IMR-90 (cell line): ENCODE measurements at regions not wholly inside any gene's neighbourhood (a gene's known extent, or its start where the extent isn't known, plus 50 kb on each side); places are given as distances from the start of the nearest gene placed in this dataset.
A peak's percentile ranks its signal among the peaks of the same experiment; 100 is the strongest.

Experiments used
- ATAC-seq: fragments of 200-7000 bp; cut with Tn5 transposase; 2 replicates; pipeline ENCODE4 v1.9.1; 2020; ENCODE audit warnings: low read depth, mild to moderate bottlenecking, moderate library complexity
- BruUV-seq: library from RNA; stranded (reverse); fragments of 400-500 nt; replicated peaks from 2 replicates; lab custom pipeline; 2021; lab: Mats Ljungman, UMichigan
- CTCF ChIA-PET: fragments of 300-600 bp; formaldehyde crosslinking; extraction: SDS; loops from one replicate; lab custom pipeline; 2021; ENCODE audit warnings: antibody characterized with exemption; lab: Yijun Ruan, JAX
- POLR2A ChIA-PET: fragments of 300-600 bp; sonication (Branson Sonifier 250); formaldehyde crosslinking; loops from one replicate; lab custom pipeline; 2022; ENCODE audit warnings: antibody characterized with exemption; ENCODE audit not compliant: unreplicated experiment; lab: Charles Lee
- DNase-seq: peaks from one replicate; pipeline ENCODE4 v3.0.0; 2013
- H2AFZ ChIP-seq: replicated peaks from 2 replicates; pipeline ENCODE3; 2013; ENCODE audit warnings: low read length, mild to moderate bottlenecking; ENCODE audit not compliant: poor library complexity
- H2AK5ac ChIP-seq: 2 replicates; pipeline ENCODE4 v1.6.1; 2013; ENCODE audit warnings: low read depth, low read length, inconsistent platforms
- H2AK9ac ChIP-seq: replicated peaks from 2 replicates; pipeline ENCODE3; 2013; ENCODE audit warnings: mild to moderate bottlenecking, low read depth, low read length, moderate library complexity; ENCODE audit not compliant: poor library complexity
- H2BK120ac ChIP-seq: 2 replicates; pipeline ENCODE4 v1.6.1; 2013; ENCODE audit warnings: low read depth, low read length, inconsistent platforms
- H2BK15ac ChIP-seq: 3 replicates; pipeline ENCODE4 v1.6.1; 2013; ENCODE audit warnings: low read depth, low read length, inconsistent platforms
- H2BK20ac ChIP-seq: 2 replicates; pipeline ENCODE4 v1.6.1; 2013; ENCODE audit warnings: low read depth, mild to moderate bottlenecking, inconsistent platforms, low read length, moderate library complexity
- H2BK5ac ChIP-seq: 2 replicates; pipeline ENCODE4 v1.6.1; 2013; ENCODE audit warnings: mild to moderate bottlenecking, low read depth, low read length, inconsistent platforms; ENCODE audit not compliant: poor library complexity, severe bottlenecking
- H3K14ac ChIP-seq: replicated peaks from 2 replicates; pipeline ENCODE4 v1.6.1; 2013; ENCODE audit warnings: low read depth, low read length, inconsistent platforms
- H3K18ac ChIP-seq: 2 replicates; pipeline ENCODE4 v1.6.1; 2013; ENCODE audit warnings: low read depth, low read length, control low read depth
- H3K23ac ChIP-seq: 2 replicates; pipeline ENCODE4 v1.6.1; 2013; ENCODE audit warnings: low read depth, low read length, inconsistent platforms
- H3K27ac ChIP-seq: 2 replicates; pipeline ENCODE4 v1.5.1; 2013; ENCODE audit warnings: mild to moderate bottlenecking, control low read depth, low read length; ENCODE audit not compliant: insufficient read depth
- H3K27me3 ChIP-seq: 2 replicates; pipeline ENCODE4 v1.6.1; 2013; ENCODE audit warnings: low read length; ENCODE audit not compliant: control insufficient read depth, insufficient read depth
- H3K36me3 ChIP-seq: 2 replicates; pipeline ENCODE4 v1.6.1; 2013; ENCODE audit warnings: low read length, mixed read lengths; ENCODE audit not compliant: control insufficient read depth, insufficient read depth
- H3K4ac ChIP-seq: 2 replicates; pipeline ENCODE4 v1.6.1; 2013; ENCODE audit warnings: low read depth, low read length, inconsistent platforms
- H3K4me1 ChIP-seq: 2 replicates; pipeline ENCODE4 v1.6.1; 2013; ENCODE audit warnings: low read length, mixed read lengths; ENCODE audit not compliant: control insufficient read depth, insufficient read depth
- H3K4me2 ChIP-seq: 2 replicates; pipeline ENCODE4 v1.6.1; 2013; ENCODE audit warnings: low read depth, mild to moderate bottlenecking, control low read depth, low read length, moderate library complexity
- H3K4me3 ChIP-seq: 2 replicates; pipeline ENCODE4 v1.5.1; 2013; ENCODE audit warnings: low read depth, mild to moderate bottlenecking, control low read depth, low read length, moderate library complexity; ENCODE audit not compliant: insufficient read depth
- H3K56ac ChIP-seq: 2 replicates; pipeline ENCODE4 v1.6.1; 2013; ENCODE audit warnings: low read length, inconsistent platforms; ENCODE audit not compliant: insufficient read depth; ENCODE audit errors: extremely low read depth
- H3K79me1 ChIP-seq, 2 experiments: 2 replicates each; pipeline ENCODE4 v1.6.1; 2013; ENCODE audit warnings: low read length in 2 of 2, inconsistent platforms in 1 of 2, low read depth in 1 of 2
- H3K9ac ChIP-seq: 2 replicates; pipeline ENCODE4 v1.6.1; 2013; ENCODE audit warnings: low read depth, low read length, control low read depth
- H3K9me1 ChIP-seq: 2 replicates; pipeline ENCODE4 v1.6.1; 2013; ENCODE audit warnings: low read length, inconsistent platforms; ENCODE audit not compliant: insufficient read depth
- H3K9me3 ChIP-seq: 2 replicates; pipeline ENCODE4 v1.6.1; 2013; ENCODE audit warnings: low read length; ENCODE audit not compliant: control insufficient read depth, insufficient read depth
- H4K20me1 ChIP-seq: 2 replicates; pipeline ENCODE4 v1.6.1; 2013; ENCODE audit warnings: low read length, inconsistent platforms; ENCODE audit not compliant: insufficient read depth
- H4K5ac ChIP-seq: 2 replicates; pipeline ENCODE4 v1.6.1; 2013; ENCODE audit warnings: mild to moderate bottlenecking, low read depth, low read length, control low read depth
- H4K8ac ChIP-seq, 2 experiments: 2 replicates each; pipeline ENCODE4 v1.6.1; 2013; ENCODE audit warnings: low read depth in 2 of 2, low read length in 2 of 2, control low read depth in 1 of 2, inconsistent platforms in 1 of 2
- H4K91ac ChIP-seq: 2 replicates; pipeline ENCODE4 v1.6.1; 2013; ENCODE audit warnings: low read depth, low read length, inconsistent platforms; ENCODE audit not compliant: insufficient read depth
- BHLHE40 ChIP-seq: fragments of 150-350 bp; IDR thresholded peaks from 2 replicates; pipeline ENCODE4 v1.6.1; 2016; ENCODE audit warnings: mild to moderate bottlenecking, low read depth, low read length
- CEBPB ChIP-seq: IDR thresholded peaks from 2 replicates; pipeline ENCODE4 v1.6.1; 2012; ENCODE audit warnings: low read depth, low read length, improper control_type of control experiment
- CHD1 ChIP-seq: IDR thresholded peaks from 2 replicates; pipeline ENCODE4 v1.6.1; 2012; ENCODE audit warnings: low read depth, low read length, improper control_type of control experiment
- CTCF ChIP-seq: conservative IDR thresholded peaks from 2 replicates; pipeline ENCODE4 v1.5.1; 2012; ENCODE audit warnings: mild to moderate bottlenecking, low read depth, low read length, improper control_type of control experiment
- FOS ChIP-seq: fragments of 150-350 bp; IDR thresholded peaks from 2 replicates; pipeline ENCODE4 v1.6.1; 2016; ENCODE audit warnings: low read depth, low read length
- MAFK ChIP-seq: IDR thresholded peaks from 2 replicates; pipeline ENCODE4 v1.6.1; 2012; ENCODE audit warnings: low read depth, low read length, improper control_type of control experiment
- MAZ ChIP-seq: IDR thresholded peaks from 2 replicates; pipeline ENCODE4 v1.6.1; 2012; ENCODE audit warnings: low read depth, mild to moderate bottlenecking, low read length, improper control_type of control experiment, moderate library complexity, borderline replicate concordance
- MXI1 ChIP-seq: IDR thresholded peaks from 2 replicates; pipeline ENCODE4 v1.6.1; 2012; ENCODE audit warnings: low read depth, mild to moderate bottlenecking, low read length, moderate library complexity, borderline replicate concordance
- NFE2L2 ChIP-seq: fragments of 150-350 bp; IDR thresholded peaks from 2 replicates; pipeline ENCODE4 v1.6.1; 2016; ENCODE audit warnings: low read depth, mild to moderate bottlenecking, low read length
- POLR2A ChIP-seq: IDR thresholded peaks from 2 replicates; pipeline ENCODE4 v1.6.1; 2012; ENCODE audit warnings: mild to moderate bottlenecking, low read depth, low read length
- RFX5 ChIP-seq: IDR thresholded peaks from 2 replicates; pipeline ENCODE4 v1.8.0; 2012; ENCODE audit warnings: low read depth, mild to moderate bottlenecking, low read length, moderate library complexity
- WGBS, 2 experiments: methylation state at CpG; one replicate each; pipeline versions ENCODE4 v1.1.5 to v1.1.7; 2013; ENCODE audit warnings: missing lambda C conversion rate in 2 of 2; ENCODE audit not compliant: insufficient read length in 1 of 2; ENCODE audit errors: extremely low coverage in 2 of 2; 5-methylcytosine and 5-hydroxymethylcytosine counted together
- dilution Hi-C: fragments of 300-500 bp; cut with HindIII; formaldehyde crosslinking; loops from one replicate; pipeline ENCODE4 v1.14.3; 2018; ENCODE audit warnings: low sequenced_read_pairs; ENCODE audit not compliant: unreplicated experiment
- in situ Hi-C: fragments of 300-500 bp; cut with MboI; formaldehyde crosslinking; loops from 3 replicates; pipeline ENCODE4 v1.14.3; 2019; ENCODE audit warnings: low sequenced_read_pairs, inconsistent platforms, mixed read lengths
- intact Hi-C: fragments of 100-400 bp; cut with micrococcal nuclease; formaldehyde crosslinking; loops from 2 replicates; pipeline ENCODE4 v1.10.0; 2022
- TF ChIP-seq, protein P1 (sequence below): fragments of 150-350 bp; IDR thresholded peaks from 2 replicates; pipeline ENCODE4 v1.6.1; 2016; ENCODE audit warnings: low read depth, mild to moderate bottlenecking, low read length, moderate library complexity, borderline replicate concordance
- TF ChIP-seq, protein P2 (sequence below): fragments of 150-350 bp; IDR thresholded peaks from 2 replicates; pipeline ENCODE4 v1.6.1; 2017; ENCODE audit warnings: mild to moderate bottlenecking, antibody characterized with exemption, low read length, low read depth

- TF ChIP-seq CTCF, result no peak
These were observed 1765.0 kb upstream of the FLRT2 start (continued) for GRCh38 chr14:83764656-83765599.

DNA sequence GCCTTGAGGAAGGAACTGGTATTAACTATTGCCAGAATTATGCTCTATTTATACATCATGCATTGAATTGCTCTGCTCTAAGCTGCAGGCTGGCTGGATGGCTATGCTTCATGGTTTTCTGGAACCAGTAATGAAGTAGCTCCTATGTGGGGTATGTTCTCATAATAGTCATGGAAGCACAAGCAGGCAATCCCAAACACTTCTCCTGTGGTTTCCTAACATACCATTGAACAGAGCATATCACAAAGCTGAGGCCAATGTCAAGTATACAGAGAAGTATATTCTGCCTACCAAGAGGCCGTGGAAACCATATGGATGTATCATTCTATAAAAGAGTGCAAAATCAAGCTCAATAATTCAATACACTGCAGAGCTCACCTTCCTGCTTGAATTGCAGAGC lies 1752.4 kb upstream of the FLRT2 start:
- Histone ChIP-seq H2AK5ac (no peak overlapping the region), H3K56ac (no peak overlapping the region), H3K4me2 (no peak overlapping the region), H3K9me1 (no peaks in the 10 kb centered on the region), H2AK9ac (no peak overlapping the region), H2AFZ (no peak overlapping the region), H3K4me1 (peaks cover 4% of the 10 kb centered on the region), H3K9me3 (no peaks in the 10 kb centered on the region), H3K23ac (no peak overlapping the region), H3K79me1 (no peaks in the 10 kb centered on the region), H4K8ac (no peak overlapping the region; a peak in 1 of 4 replicates), H3K14ac (0 out of 2 replicates have a peak overlapping the region, but pooled peaks have one; percentile 48), H3K4ac (no peak overlapping the region), H4K91ac (no peak overlapping the region), H3K18ac (peak overlapping the region; percentile 55; the same call in 1 of the 2 replicates), H2BK15ac (0 out of 3 replicates have a peak overlapping the region, but pooled peaks have one; percentile 64), H4K5ac (no peak overlapping the region), H3K27ac (no peak overlapping the region), H2BK120ac (peak overlapping the region; percentile 4), H3K36me3 (no peaks in the 10 kb centered on the region), H2BK5ac (no peak overlapping the region), H3K27me3 (no peaks in the 10 kb centered on the region), H4K20me1 (no peaks in the 10 kb centered on the region), H3K9ac (no peak overlapping the region), H3K4me3 (no peak overlapping the region), H2BK20ac (no peak overlapping the region)
- peak; percentile 36 for ATAC-seq
- WGBS, 2 experiments, result no CpG with 5 or more reads among the region's 1 CpG
- DNase-seq, result peak; percentile 57
- dilution Hi-C loops (no loop called here), intact Hi-C loops (no loop called here), in situ Hi-C loops (no loop called here)
- no TSS peak for BruUV-seq
- CTCF ChIA-PET, result no interaction called here
- POLR2A ChIA-PET, result no interaction called here
- TF ChIP-seq RFX5, result no peak
- TF ChIP-seq CEBPB, result no peak
- TF ChIP-seq, protein P1, sequence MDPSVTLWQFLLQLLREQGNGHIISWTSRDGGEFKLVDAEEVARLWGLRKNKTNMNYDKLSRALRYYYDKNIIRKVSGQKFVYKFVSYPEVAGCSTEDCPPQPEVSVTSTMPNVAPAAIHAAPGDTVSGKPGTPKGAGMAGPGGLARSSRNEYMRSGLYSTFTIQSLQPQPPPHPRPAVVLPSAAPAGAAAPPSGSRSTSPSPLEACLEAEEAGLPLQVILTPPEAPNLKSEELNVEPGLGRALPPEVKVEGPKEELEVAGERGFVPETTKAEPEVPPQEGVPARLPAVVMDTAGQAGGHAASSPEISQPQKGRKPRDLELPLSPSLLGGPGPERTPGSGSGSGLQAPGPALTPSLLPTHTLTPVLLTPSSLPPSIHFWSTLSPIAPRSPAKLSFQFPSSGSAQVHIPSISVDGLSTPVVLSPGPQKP, result no peak
- no peak for TF ChIP-seq MXI1
- TF ChIP-seq MAZ, result no peak
- no peak for TF ChIP-seq FOS
- TF ChIP-seq MAFK, result no peak
- no peak for TF ChIP-seq BHLHE40
- TF ChIP-seq CHD1, result no peak
- TF ChIP-seq NFE2L2, result no peak
- TF ChIP-seq POLR2A, result no peak
- TF ChIP-seq, protein P2, sequence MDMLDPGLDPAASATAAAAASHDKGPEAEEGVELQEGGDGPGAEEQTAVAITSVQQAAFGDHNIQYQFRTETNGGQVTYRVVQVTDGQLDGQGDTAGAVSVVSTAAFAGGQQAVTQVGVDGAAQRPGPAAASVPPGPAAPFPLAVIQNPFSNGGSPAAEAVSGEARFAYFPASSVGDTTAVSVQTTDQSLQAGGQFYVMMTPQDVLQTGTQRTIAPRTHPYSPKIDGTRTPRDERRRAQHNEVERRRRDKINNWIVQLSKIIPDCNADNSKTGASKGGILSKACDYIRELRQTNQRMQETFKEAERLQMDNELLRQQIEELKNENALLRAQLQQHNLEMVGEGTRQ, result no peak
